ENCODE measurements at regions not wholly inside any gene's neighbourhood (a gene's known extent, or its start where the extent isn't known, plus 50 kb on each side); places are given as distances from the start of the nearest gene placed in this dataset.
"Not testable (repeated sequence)": the region's sequence is repeated elsewhere in the genome, so short reads cannot be mapped to it uniquely, and the experiment has no call there.

GRCh38 chr22:27240298-27241075 lies 561.1 kb downstream of the MN1 start:
- DNase-seq, result no peak

GRCh38 chr22:27241430-27242321 lies 559.9 kb downstream of the MN1 start:
- DNase-seq, result no peak

GRCh38 chr22:27242474-27242873 lies 559.1 kb downstream of the MN1 start:
- no peak for DNase-seq

GRCh38 chr22:27242917-27243589 lies 558.5 kb downstream of the MN1 start:
- no peak for DNase-seq

GRCh38 chr22:27244328-27244727 lies 557.2 kb downstream of the MN1 start:
- DNase-seq, result no peak

GRCh38 chr22:27245056-27245455 lies 556.5 kb downstream of the MN1 start:
- no peak for DNase-seq

- DNase-seq, result no peak
Observed at GRCh38 chr22:27246558-27246957, 555.0 kb downstream of the MN1 start.

- DNase-seq, result no peak
Observed at GRCh38 chr22:27247701-27248434, 553.7 kb downstream of the MN1 start.

GRCh38 chr22:27250418-27250817 lies 551.1 kb downstream of the MN1 start:
- DNase-seq, result no peak

- DNase-seq, result no peak
Observed at GRCh38 chr22:27250886-27251285, 550.7 kb downstream of the MN1 start.

- no peak for DNase-seq
Observed at GRCh38 chr22:27251563-27251962, 550.0 kb downstream of the MN1 start.

- peak; percentile 21 for DNase-seq
Observed at GRCh38 chr22:27252282-27253049, 549.1 kb downstream of the MN1 start.

GRCh38 chr22:27253108-27253902 lies 548.3 kb downstream of the MN1 start:
- DNase-seq, result no peak

- DNase-seq, result not testable (repeated sequence)
Observed at GRCh38 chr22:27254063-27254462, 547.5 kb downstream of the MN1 start.

GRCh38 chr22:27255580-27255979 lies 546.0 kb downstream of the MN1 start:
- DNase-seq, result no peak

- DNase-seq, result no peak
Observed at GRCh38 chr22:27257987-27258386, 543.6 kb downstream of the MN1 start.

- DNase-seq, result no peak
Observed at GRCh38 chr22:27258616-27259172, 542.9 kb downstream of the MN1 start.

GRCh38 chr22:27259433-27259832 lies 542.1 kb downstream of the MN1 start:
- DNase-seq, result no peak

- DNase-seq, result no peak
Observed at GRCh38 chr22:27260087-27260698, 541.4 kb downstream of the MN1 start.

GRCh38 chr22:27262361-27262760 lies 539.2 kb downstream of the MN1 start:
- no peak for DNase-seq

All from NK-92 treated with Interleukin-12 subunit alpha and Interleukin-12 subunit beta, amount 100 ng/mL, for 24 hours (cell line).